GM12872 (cell line): ENCODE measurements at regions not wholly inside any gene's neighbourhood (a gene's known extent, or its start where the extent isn't known, plus 50 kb on each side); places are given as distances from the start of the nearest gene placed in this dataset.

Experiments used
- TF ChIP-seq, protein P1 (sequence below): IDR thresholded peaks from 3 replicates; pipeline ENCODE4 v1.5.1; 2011; ENCODE audit warnings: low read depth, mild to moderate bottlenecking, low read length, moderate library complexity; ENCODE audit not compliant: insufficient read depth

DNA sequence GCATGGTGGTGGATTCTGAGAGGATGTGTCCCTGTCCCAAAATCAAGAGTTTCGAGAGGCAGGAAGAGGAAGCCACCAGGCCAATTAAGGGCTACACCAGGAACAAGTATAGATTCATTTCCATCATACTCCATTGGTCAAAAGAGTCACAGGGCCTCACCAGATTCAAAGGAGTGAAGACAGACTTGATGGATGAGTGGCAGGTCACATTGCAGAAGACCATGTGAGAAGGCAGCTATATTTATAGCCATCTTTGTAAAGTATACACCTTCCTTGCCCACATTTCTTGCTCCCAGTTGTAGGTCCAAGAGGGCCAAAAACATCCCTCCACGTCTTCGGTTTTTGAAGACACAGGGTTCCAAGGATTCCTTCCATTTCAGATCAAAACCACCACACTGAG is 406.0 kb downstream of the BCOR start:
- TF ChIP-seq, protein P1, sequence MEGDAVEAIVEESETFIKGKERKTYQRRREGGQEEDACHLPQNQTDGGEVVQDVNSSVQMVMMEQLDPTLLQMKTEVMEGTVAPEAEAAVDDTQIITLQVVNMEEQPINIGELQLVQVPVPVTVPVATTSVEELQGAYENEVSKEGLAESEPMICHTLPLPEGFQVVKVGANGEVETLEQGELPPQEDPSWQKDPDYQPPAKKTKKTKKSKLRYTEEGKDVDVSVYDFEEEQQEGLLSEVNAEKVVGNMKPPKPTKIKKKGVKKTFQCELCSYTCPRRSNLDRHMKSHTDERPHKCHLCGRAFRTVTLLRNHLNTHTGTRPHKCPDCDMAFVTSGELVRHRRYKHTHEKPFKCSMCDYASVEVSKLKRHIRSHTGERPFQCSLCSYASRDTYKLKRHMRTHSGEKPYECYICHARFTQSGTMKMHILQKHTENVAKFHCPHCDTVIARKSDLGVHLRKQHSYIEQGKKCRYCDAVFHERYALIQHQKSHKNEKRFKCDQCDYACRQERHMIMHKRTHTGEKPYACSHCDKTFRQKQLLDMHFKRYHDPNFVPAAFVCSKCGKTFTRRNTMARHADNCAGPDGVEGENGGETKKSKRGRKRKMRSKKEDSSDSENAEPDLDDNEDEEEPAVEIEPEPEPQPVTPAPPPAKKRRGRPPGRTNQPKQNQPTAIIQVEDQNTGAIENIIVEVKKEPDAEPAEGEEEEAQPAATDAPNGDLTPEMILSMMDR, result no peak

DNA sequence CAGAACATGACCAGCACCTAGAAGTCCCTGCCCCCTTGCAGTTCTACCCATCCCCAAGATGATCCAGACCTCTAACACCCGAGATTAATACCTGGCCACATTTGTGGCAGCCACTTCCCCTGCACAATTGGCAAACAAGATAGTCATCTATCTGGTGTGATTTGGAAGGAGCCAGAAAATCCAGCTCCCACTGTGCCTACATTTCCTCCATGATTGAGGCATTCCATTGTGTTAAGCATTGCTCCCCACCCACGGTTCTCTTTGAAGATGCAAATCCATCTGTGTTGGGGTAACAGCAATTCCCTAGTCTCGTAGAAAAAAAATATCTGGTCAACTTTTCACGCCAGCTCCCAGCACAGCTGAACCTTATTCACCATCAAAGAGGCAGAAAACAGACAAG is 405.0 kb downstream of the BCOR start:
- TF ChIP-seq, protein P1, result no peak

DNA sequence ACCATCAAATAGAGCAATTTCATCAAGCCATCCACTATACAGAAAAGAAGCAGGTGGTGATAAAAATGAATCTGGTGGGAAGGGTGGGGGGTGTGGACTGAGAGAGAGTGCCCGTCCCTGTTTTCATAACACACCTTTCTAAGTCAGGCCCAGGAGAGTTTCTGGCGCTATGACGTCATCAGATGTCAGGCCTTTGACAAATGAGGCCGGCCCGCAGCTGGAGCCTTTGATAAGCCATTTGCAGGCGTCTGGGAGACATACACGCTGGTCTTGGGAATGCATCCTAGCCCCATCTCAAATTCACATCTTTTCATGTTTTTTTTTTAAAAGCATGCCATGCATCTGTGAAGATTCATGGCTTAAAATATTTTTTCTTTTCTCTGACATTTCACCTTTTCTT is 404.5 kb downstream of the BCOR start:
- TF ChIP-seq, protein P1, result no peak

DNA sequence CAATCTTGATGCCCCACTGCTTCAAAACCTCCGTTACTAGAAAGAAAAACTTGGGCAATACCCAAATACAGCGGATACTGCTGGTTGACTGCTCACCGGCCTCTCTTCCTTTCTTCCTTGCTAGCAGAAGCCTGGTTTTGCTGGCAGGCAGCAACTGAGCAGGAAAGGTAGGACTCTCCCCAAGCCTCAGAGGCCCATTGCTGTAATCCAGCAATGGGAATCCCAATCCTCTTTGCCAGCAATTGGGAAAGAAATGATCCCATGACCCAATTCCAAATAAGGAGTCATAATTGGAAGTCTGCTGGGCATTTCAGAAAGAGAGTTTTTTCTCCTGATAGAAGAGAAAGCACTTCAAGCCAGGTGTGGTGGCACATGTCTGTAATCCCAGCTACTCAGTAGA is 394.5 kb downstream of the BCOR start:
- TF ChIP-seq, protein P1, result no peak

DNA sequence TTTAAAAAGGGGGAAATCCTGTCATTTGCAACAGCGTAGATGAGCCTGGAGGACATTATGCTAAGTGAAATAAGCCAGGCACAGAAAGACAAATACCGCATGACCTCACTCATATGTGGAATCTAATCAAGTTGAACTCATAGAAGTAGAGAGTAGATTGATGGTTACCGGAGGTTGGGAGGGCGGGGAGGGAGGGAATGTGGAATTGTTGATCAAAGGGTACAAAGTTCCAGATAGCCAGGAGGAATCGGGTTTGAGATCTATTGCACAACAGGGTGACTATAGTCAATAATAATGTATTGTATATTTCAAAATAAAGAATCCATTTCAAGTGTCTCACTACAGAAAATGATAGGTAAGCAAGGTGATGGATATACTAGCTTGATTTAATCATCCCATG is 393.2 kb downstream of the BCOR start:
- TF ChIP-seq, protein P1, result no peak

DNA sequence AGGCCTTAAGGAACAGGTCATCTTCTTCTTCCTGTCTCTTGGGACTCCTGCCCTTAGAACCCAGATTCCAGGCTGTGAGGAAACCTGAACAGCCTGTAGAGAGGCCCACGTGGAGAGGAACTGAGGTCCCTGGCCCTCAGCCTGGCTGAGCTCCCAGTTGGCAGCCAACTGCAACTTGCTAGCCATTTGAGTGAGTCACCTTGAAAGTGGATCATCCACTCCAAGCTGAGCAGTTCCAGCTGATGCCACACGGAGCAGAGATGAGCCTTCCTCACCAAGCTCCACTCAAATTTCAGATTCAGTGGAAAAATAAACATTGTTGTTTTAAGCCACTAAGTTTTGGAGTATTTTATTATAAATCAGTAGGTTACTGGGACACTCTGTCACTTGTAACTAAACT is 392.5 kb downstream of the BCOR start:
- TF ChIP-seq, protein P1, result no peak

DNA sequence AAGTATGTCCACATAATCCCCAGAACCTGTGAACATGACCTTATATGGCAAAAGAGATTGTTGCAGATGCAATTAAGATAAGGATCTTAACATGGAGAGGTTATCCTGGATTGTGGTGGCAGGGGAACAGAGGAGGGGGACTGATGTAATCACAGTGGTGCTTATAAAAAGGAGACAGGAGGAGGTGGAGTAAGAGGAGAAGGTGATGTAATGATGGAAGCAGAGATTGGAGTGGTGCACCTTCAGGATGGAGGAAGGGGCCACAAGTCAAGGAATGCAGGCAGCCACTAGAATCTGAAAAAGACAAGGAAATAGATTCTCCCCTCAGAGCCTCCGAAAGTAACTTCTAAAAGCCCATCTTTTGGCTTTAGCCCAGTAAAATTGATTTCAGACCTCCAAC is 388.4 kb downstream of the BCOR start:
- TF ChIP-seq, protein P1, result no peak

DNA sequence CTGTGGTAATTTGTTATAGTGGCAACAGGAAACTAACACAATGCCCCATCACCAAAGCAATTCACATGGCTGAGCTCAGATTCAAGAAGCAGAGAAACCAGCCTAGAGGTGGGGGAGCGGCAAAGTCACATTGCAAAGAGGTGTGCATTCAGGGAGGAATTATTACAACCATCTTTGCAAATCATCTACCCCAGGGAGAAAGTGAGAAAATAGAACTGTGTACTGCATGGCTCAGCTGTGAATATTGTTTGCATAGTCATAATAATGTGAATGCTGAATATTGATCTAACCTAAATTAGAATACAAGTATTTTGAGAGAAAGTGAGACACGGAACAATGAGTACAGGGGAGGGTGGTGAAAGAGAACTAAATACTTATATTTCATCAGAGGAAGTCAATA is 387.9 kb downstream of the BCOR start:
- TF ChIP-seq, protein P1, result no peak
